ENCODE measurements at regions not wholly inside any gene's neighbourhood (a gene's known extent, or its start where the extent isn't known, plus 50 kb on each side); places are given as distances from the start of the nearest gene placed in this dataset.

- intact Hi-C loops (cut with DNase I) = no loop called here
- ATAC-seq (no peak), DNase-seq (no peak)
- WGBS = 90% methylated on average over 3 of the region's 3 CpGs
- Histone ChIP-seq H3K9me3 (ENCODE audit: control insufficient read depth, low read length) (no peaks in the 10 kb centered on the region), H3K4me3 (ENCODE audit: low read length) (no peak overlapping the region), H3K27ac (ENCODE audit: low read length) (no peak overlapping the region), H3K4me1 (ENCODE audit: control insufficient read depth, insufficient read depth, low read length) (no peaks in the 10 kb centered on the region), H3K27me3 (ENCODE audit: control insufficient read depth, insufficient read depth) (no peaks in the 10 kb centered on the region)
Observed at GRCh38 chr5:74295141-74295540, 345.4 kb downstream of the ENC1 start.

GRCh38 chr5:74294231-74294705, 346.3 kb downstream of the ENC1 start:
- intact Hi-C loops (cut with DNase I) = no loop called here
- WGBS = 70% methylated on average over 6 of the region's 6 CpGs

GRCh38 chr5:74293182-74293581, 347.3 kb downstream of the ENC1 start:
- Histone ChIP-seq H3K4me3 (ENCODE audit: low read length) (no peak overlapping the region), H3K27ac (ENCODE audit: low read length) (no peak overlapping the region), H3K4me1 (ENCODE audit: control insufficient read depth, insufficient read depth, low read length) (no peaks in the 10 kb centered on the region), H3K9me3 (ENCODE audit: control insufficient read depth, low read length) (no peaks in the 10 kb centered on the region), H3K27me3 (ENCODE audit: control insufficient read depth, insufficient read depth) (no peaks in the 10 kb centered on the region)
- no peak for DNase-seq
- WGBS = 81% methylated on average over 5 of the region's 5 CpGs
- no peak for ATAC-seq
- intact Hi-C loops (cut with DNase I) = no loop called here

More at GRCh38 chr5:74294231-74294705, 346.3 kb downstream of the ENC1 start:
- Histone ChIP-seq H3K4me1 (ENCODE audit: control insufficient read depth, insufficient read depth, low read length) (no peaks in the 10 kb centered on the region), H3K27ac (ENCODE audit: low read length) (no peak overlapping the region), H3K4me3 (ENCODE audit: low read length) (no peak overlapping the region), H3K9me3 (ENCODE audit: control insufficient read depth, low read length) (no peaks in the 10 kb centered on the region), H3K27me3 (ENCODE audit: control insufficient read depth, insufficient read depth) (no peaks in the 10 kb centered on the region)
- peak in 2 of 3 donors; percentile 53 to 59 for DNase-seq
- ATAC-seq = no peak

GRCh38 chr5:74290634-74291241, 349.8 kb downstream of the ENC1 start:
- Histone ChIP-seq H3K4me1 (ENCODE audit: control insufficient read depth, insufficient read depth, low read length) (peaks cover 4% of the 10 kb centered on the region), H3K27ac (ENCODE audit: low read length) (no peak overlapping the region), H3K27me3 (ENCODE audit: control insufficient read depth, insufficient read depth) (no peaks in the 10 kb centered on the region), H3K4me3 (ENCODE audit: low read length) (no peak overlapping the region), H3K9me3 (ENCODE audit: control insufficient read depth, low read length) (no peaks in the 10 kb centered on the region)
- WGBS = 63% methylated on average over 1 of the region's 1 CpG
- intact Hi-C loops (cut with DNase I) = no loop called here
- ATAC-seq (no peak), DNase-seq (no peak)

GRCh38 chr5:74289691-74290090, 350.8 kb downstream of the ENC1 start:
- DNase-seq (no peak), ATAC-seq (no peak)
- H3K4me3 ChIP-seq (ENCODE audit: low read length) = no peak overlapping the region
- no peaks in the 10 kb centered on the region for H3K9me3 ChIP-seq (ENCODE audit: control insufficient read depth, low read length)
- H3K27ac ChIP-seq (ENCODE audit: low read length) = no peak overlapping the region
- intact Hi-C loops (cut with DNase I) = no loop called here
- WGBS = 49% methylated on average over 1 of the region's 1 CpG
- peaks cover 4% of the 10 kb centered on the region for H3K4me1 ChIP-seq (ENCODE audit: control insufficient read depth, insufficient read depth, low read length)
- no peaks in the 10 kb centered on the region for H3K27me3 ChIP-seq (ENCODE audit: control insufficient read depth, insufficient read depth)

GRCh38 chr5:74289238-74289637, 351.3 kb downstream of the ENC1 start:
- peaks cover 4% of the 10 kb centered on the region for H3K4me1 ChIP-seq (ENCODE audit: control insufficient read depth, insufficient read depth, low read length)
- intact Hi-C loops (cut with DNase I) = no loop called here
- H3K27ac ChIP-seq (ENCODE audit: low read length) = peak overlapping the region; percentile 52
- ATAC-seq (no peak), DNase-seq (no peak)
- no peaks in the 10 kb centered on the region for H3K9me3 ChIP-seq (ENCODE audit: control insufficient read depth, low read length)
- 75% methylated on average over 4 of the region's 4 CpGs for WGBS
- H3K27me3 ChIP-seq (ENCODE audit: control insufficient read depth, insufficient read depth) = no peaks in the 10 kb centered on the region
- H3K4me3 ChIP-seq (ENCODE audit: low read length) = no peak overlapping the region

GRCh38 chr5:74288448-74289108, 351.9 kb downstream of the ENC1 start:
- intact Hi-C loops (cut with DNase I) = no loop called here
- H3K27ac ChIP-seq (ENCODE audit: low read length) = no peak overlapping the region
- no peak overlapping the region for H3K4me3 ChIP-seq (ENCODE audit: low read length)
- no peaks in the 10 kb centered on the region for H3K9me3 ChIP-seq (ENCODE audit: control insufficient read depth, low read length)
- H3K4me1 ChIP-seq (ENCODE audit: control insufficient read depth, insufficient read depth, low read length) = peaks cover 4% of the 10 kb centered on the region
- no peaks in the 10 kb centered on the region for H3K27me3 ChIP-seq (ENCODE audit: control insufficient read depth, insufficient read depth)
- peak in 1 of 3 donors; percentile 27 for DNase-seq
- peak; percentile 44 to 81 for ATAC-seq
- WGBS = 45% methylated on average over 3 of the region's 3 CpGs

- ATAC-seq (no peak), DNase-seq (no peak)
- Histone ChIP-seq H3K27me3 (ENCODE audit: control insufficient read depth, insufficient read depth) (no peaks in the 10 kb centered on the region), H3K4me1 (ENCODE audit: control insufficient read depth, insufficient read depth, low read length) (peaks cover 4% of the 10 kb centered on the region), H3K9me3 (ENCODE audit: control insufficient read depth, low read length) (no peaks in the 10 kb centered on the region), H3K4me3 (ENCODE audit: low read length) (no peak overlapping the region), H3K27ac (ENCODE audit: low read length) (no peak overlapping the region)
- WGBS = 90% methylated on average over 4 of the region's 4 CpGs
- intact Hi-C loops (cut with DNase I) = no loop called here
Observed at GRCh38 chr5:74288038-74288437, 352.5 kb downstream of the ENC1 start.

- Histone ChIP-seq H3K27me3 (ENCODE audit: control insufficient read depth, insufficient read depth) (no peaks in the 10 kb centered on the region), H3K9me3 (ENCODE audit: control insufficient read depth, low read length) (no peaks in the 10 kb centered on the region), H3K27ac (ENCODE audit: low read length) (no peak overlapping the region), H3K4me1 (ENCODE audit: control insufficient read depth, insufficient read depth, low read length) (peaks cover 4% of the 10 kb centered on the region), H3K4me3 (ENCODE audit: low read length) (no peak overlapping the region)
- no peak for DNase-seq
- no peak for ATAC-seq
- WGBS = 70% methylated on average over 3 of the region's 3 CpGs
- intact Hi-C loops (cut with DNase I) = no loop called here
Observed at GRCh38 chr5:74286734-74287695, 353.5 kb downstream of the ENC1 start.

- H3K27ac ChIP-seq (ENCODE audit: low read length) = no peak overlapping the region
- ATAC-seq = no peak
- intact Hi-C loops (cut with DNase I) = no loop called here
Observed at GRCh38 chr5:74285675-74286280, 354.8 kb downstream of the ENC1 start.

More at GRCh38 chr5:74285675-74286280, 354.8 kb downstream of the ENC1 start:
- 75% methylated on average over 5 of the region's 5 CpGs for WGBS
- Histone ChIP-seq H3K9me3 (ENCODE audit: control insufficient read depth, low read length) (no peaks in the 10 kb centered on the region), H3K27me3 (ENCODE audit: control insufficient read depth, insufficient read depth) (no peaks in the 10 kb centered on the region), H3K4me3 (ENCODE audit: low read length) (no peak overlapping the region), H3K4me1 (ENCODE audit: control insufficient read depth, insufficient read depth, low read length) (peaks cover 4% of the 10 kb centered on the region)
- DNase-seq = no peak

Data from right cardiac atrium (tissue), 5 donors.